ENCODE measurements at regions not wholly inside any gene's neighbourhood (a gene's known extent, or its start where the extent isn't known, plus 50 kb on each side); places are given as distances from the start of the nearest gene placed in this dataset.

GRCh38 chrY:8551323-8551722 lies 785.9 kb upstream of the TSPY4 start:
- no peak for FAIRE-seq
- no peak for DNase-seq (ENCODE audit: extremely low spot score, insufficient read length, low read depth)

GRCh38 chrY:8552168-8552805 lies 785.0 kb upstream of the TSPY4 start:
- FAIRE-seq = no peak
- no peak for DNase-seq (ENCODE audit: extremely low spot score, insufficient read length, low read depth)

- FAIRE-seq (no peak), DNase-seq (ENCODE audit: extremely low spot score, insufficient read length, low read depth) (no peak)
Measured at GRCh38 chrY:8553614-8554013, 783.6 kb upstream of the TSPY4 start.

GRCh38 chrY:8561385-8561784 lies 775.9 kb upstream of the TSPY4 start:
- FAIRE-seq (no peak), DNase-seq (ENCODE audit: extremely low spot score, insufficient read length, low read depth) (no peak)

GRCh38 chrY:8562456-8563090 lies 774.7 kb upstream of the TSPY4 start:
- DNase-seq (ENCODE audit: extremely low spot score, insufficient read length, low read depth) (no peak), FAIRE-seq (no peak)

GRCh38 chrY:8564421-8564820 lies 772.8 kb upstream of the TSPY4 start:
- DNase-seq (ENCODE audit: extremely low spot score, insufficient read length, low read depth) = no peak
- no peak for FAIRE-seq

- DNase-seq (ENCODE audit: extremely low spot score, insufficient read length, low read depth) (no peak), FAIRE-seq (no peak)
Measured at GRCh38 chrY:8566198-8566597, 771.1 kb upstream of the TSPY4 start.

GRCh38 chrY:8570384-8570783 lies 766.9 kb upstream of the TSPY4 start:
- no peak for FAIRE-seq
- no peak for DNase-seq (ENCODE audit: extremely low spot score, insufficient read length, low read depth)

- FAIRE-seq (no peak), DNase-seq (ENCODE audit: extremely low spot score, insufficient read length, low read depth) (no peak)
Measured at GRCh38 chrY:8572916-8573315, 764.3 kb upstream of the TSPY4 start.

GRCh38 chrY:8582277-8582850 lies 754.9 kb upstream of the TSPY4 start:
- FAIRE-seq = no peak
- no peak for DNase-seq (ENCODE audit: extremely low spot score, insufficient read length, low read depth)

- FAIRE-seq = no peak
- DNase-seq (ENCODE audit: extremely low spot score, insufficient read length, low read depth) = no peak
Measured at GRCh38 chrY:8583191-8583590, 754.1 kb upstream of the TSPY4 start.

- FAIRE-seq = no peak
- no peak for DNase-seq (ENCODE audit: extremely low spot score, insufficient read length, low read depth)
Measured at GRCh38 chrY:8590641-8591040, 746.6 kb upstream of the TSPY4 start.

GRCh38 chrY:8591821-8592516 lies 745.3 kb upstream of the TSPY4 start:
- FAIRE-seq (no peak), DNase-seq (ENCODE audit: extremely low spot score, insufficient read length, low read depth) (no peak)

GRCh38 chrY:8594657-8595056 lies 742.6 kb upstream of the TSPY4 start:
- DNase-seq (ENCODE audit: extremely low spot score, insufficient read length, low read depth) (no peak), FAIRE-seq (no peak)

GRCh38 chrY:8599141-8599540 lies 738.1 kb upstream of the TSPY4 start:
- FAIRE-seq = no peak
- DNase-seq (ENCODE audit: extremely low spot score, insufficient read length, low read depth) = no peak

- FAIRE-seq (peak; percentile 66), DNase-seq (ENCODE audit: extremely low spot score, insufficient read length, low read depth) (peak; percentile 1)
Measured at GRCh38 chrY:8610620-8611019, 726.6 kb upstream of the TSPY4 start.

- no peak for DNase-seq (ENCODE audit: extremely low spot score, insufficient read length, low read depth)
- FAIRE-seq = no peak
Measured at GRCh38 chrY:8611815-8612214, 725.4 kb upstream of the TSPY4 start.

- peak; percentile 72 for FAIRE-seq
- DNase-seq (ENCODE audit: extremely low spot score, insufficient read length, low read depth) = no peak
Measured at GRCh38 chrY:8618302-8618701, 719.0 kb upstream of the TSPY4 start.

- no peak for FAIRE-seq
- no peak for DNase-seq (ENCODE audit: extremely low spot score, insufficient read length, low read depth)
Measured at GRCh38 chrY:8622156-8622555, 715.1 kb upstream of the TSPY4 start.

- DNase-seq (ENCODE audit: extremely low spot score, insufficient read length, low read depth) (no peak), FAIRE-seq (no peak)
Measured at GRCh38 chrY:8622856-8623255, 714.4 kb upstream of the TSPY4 start.

- FAIRE-seq (no peak), DNase-seq (ENCODE audit: extremely low spot score, insufficient read length, low read depth) (no peak)
Measured at GRCh38 chrY:8629636-8630035, 707.6 kb upstream of the TSPY4 start.

Data from GM18507 (cell line).